ENCODE measurements at regions not wholly inside any gene's neighbourhood (a gene's known extent, or its start where the extent isn't known, plus 50 kb on each side); places are given as distances from the start of the nearest gene placed in this dataset.

DNA sequence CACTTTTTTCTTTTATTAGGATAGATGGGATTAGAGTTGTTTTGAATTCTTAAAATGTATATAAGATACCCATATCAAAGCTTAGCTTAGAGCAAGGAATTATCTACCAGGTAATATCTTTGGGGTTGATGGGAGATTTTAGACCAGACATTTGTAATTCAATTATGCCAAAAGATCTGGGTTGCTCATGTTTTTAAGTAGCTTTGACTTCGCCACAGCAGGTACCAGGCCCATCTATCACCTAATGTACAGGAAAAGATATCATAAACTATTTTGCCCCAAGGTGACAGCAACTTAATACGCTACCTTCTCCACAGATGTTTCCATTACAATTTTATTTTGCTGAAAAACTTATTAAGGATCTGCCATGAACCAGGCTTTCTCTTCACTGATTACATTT, 514.6 kb upstream of the ADAMTS9 start:
- TF ChIP-seq, protein P1, sequence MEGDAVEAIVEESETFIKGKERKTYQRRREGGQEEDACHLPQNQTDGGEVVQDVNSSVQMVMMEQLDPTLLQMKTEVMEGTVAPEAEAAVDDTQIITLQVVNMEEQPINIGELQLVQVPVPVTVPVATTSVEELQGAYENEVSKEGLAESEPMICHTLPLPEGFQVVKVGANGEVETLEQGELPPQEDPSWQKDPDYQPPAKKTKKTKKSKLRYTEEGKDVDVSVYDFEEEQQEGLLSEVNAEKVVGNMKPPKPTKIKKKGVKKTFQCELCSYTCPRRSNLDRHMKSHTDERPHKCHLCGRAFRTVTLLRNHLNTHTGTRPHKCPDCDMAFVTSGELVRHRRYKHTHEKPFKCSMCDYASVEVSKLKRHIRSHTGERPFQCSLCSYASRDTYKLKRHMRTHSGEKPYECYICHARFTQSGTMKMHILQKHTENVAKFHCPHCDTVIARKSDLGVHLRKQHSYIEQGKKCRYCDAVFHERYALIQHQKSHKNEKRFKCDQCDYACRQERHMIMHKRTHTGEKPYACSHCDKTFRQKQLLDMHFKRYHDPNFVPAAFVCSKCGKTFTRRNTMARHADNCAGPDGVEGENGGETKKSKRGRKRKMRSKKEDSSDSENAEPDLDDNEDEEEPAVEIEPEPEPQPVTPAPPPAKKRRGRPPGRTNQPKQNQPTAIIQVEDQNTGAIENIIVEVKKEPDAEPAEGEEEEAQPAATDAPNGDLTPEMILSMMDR (IDR thresholded peaks at IDR 0.05; ENCODE audit: insufficient read depth, low read depth, low read length, missing control alignments), result no peak

GRCh38 chr3:65201926-65202325, 514.1 kb upstream of the ADAMTS9 start:
- no peak for DNase-seq (ENCODE audit: low read depth)
- H3K4me3 ChIP-seq (ENCODE audit: low read depth, low read length), result no peak overlapping the region
- TF ChIP-seq, protein P1 (IDR thresholded peaks at IDR 0.05; ENCODE audit: insufficient read depth, low read depth, low read length, missing control alignments), result no peak

More for the DNA sequence above, 514.6 kb upstream of the ADAMTS9 start:
- no peak overlapping the region for H3K4me3 ChIP-seq (ENCODE audit: low read depth, low read length)
- no peak for DNase-seq (ENCODE audit: low read depth)

GRCh38 chr3:65200310-65200970, 512.6 kb upstream of the ADAMTS9 start:
- TF ChIP-seq, protein P1 (IDR thresholded peaks at IDR 0.05; ENCODE audit: insufficient read depth, low read depth, low read length, missing control alignments), result no peak
- DNase-seq (ENCODE audit: low read depth), result no peak
- H3K4me3 ChIP-seq (ENCODE audit: low read depth, low read length), result no peak overlapping the region

- TF ChIP-seq, protein P1 (IDR thresholded peaks at IDR 0.05; ENCODE audit: insufficient read depth, low read depth, low read length, missing control alignments), result no peak
- no peak overlapping the region for H3K4me3 ChIP-seq (ENCODE audit: low read depth, low read length)
- DNase-seq (ENCODE audit: low read depth), result no peak
These were observed 508.9 kb upstream of the ADAMTS9 start for GRCh38 chr3:65196663-65197062.

DNA sequence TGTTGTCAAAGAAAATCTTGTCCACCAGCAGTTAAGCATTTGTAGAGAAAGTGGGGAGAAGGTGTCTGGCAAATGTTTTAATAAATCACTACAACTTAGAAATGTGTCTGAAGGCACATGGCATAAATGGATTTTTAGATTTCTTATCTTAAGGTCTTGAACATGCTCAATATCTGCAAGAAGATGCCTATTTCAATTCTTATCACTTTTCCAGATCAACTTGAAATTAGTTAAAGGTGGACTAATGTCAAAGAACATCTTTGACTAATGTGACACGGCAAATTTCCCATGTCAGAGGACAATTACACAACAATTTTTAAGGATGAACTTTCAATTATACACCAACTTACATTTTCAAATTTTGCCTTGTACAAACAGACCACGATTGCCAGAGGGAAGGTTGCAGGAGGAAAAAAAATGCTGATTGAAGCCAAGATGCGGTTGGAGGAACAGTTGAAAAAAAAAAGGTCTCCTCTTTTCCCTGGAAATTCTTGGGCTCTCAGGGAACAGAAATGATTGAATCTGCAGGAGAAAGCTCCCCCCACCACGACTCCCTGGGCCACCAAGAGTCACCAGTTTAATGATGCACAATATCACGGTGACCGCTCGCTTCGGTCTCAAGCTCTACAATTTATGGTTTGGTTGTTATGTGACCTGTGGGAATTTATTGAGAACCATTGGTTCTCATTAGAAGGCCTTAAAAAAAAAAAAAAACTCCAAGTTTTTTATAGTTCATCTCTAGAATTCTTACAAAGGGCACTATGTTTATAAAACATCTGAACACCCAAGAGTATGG, 507.6 kb upstream of the ADAMTS9 start:
- no peak for DNase-seq (ENCODE audit: low read depth)
- no peak overlapping the region for H3K4me3 ChIP-seq (ENCODE audit: low read depth, low read length)
- TF ChIP-seq, protein P1 (IDR thresholded peaks at IDR 0.05; ENCODE audit: insufficient read depth, low read depth, low read length, missing control alignments), result no peak

DNA sequence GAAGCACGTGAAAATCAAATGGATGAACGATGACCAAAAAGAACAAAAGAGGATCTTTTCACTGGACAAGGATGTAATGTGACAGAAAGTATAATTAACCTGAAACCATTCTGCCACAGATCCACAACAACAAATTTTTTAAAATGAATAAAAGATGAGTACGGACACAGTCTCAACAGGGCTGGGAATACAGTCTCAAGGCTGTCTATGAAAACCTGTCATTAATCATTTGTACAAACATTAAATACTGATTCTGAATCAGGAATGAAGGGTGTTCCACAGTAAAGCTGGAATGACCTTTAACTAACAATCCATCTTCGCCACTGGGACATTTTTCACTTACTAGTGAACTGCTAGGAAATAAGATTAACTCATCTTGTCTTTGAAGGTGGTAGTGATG, 506.9 kb upstream of the ADAMTS9 start:
- DNase-seq (ENCODE audit: low read depth), result no peak
- no peak overlapping the region for H3K4me3 ChIP-seq (ENCODE audit: low read depth, low read length)
- TF ChIP-seq, protein P1 (IDR thresholded peaks at IDR 0.05; ENCODE audit: insufficient read depth, low read depth, low read length, missing control alignments), result no peak

Data from GM12865 (cell line).